ENCODE measurements at regions not wholly inside any gene's neighbourhood (a gene's known extent, or its start where the extent isn't known, plus 50 kb on each side); places are given as distances from the start of the nearest gene placed in this dataset.

- TF ChIP-seq ATF3 (IDR thresholded peaks at IDR 0.05) (no peak), CTCF (IDR thresholded peaks at IDR 0.05; ENCODE audit: low read depth, low read length, missing input control) (no peak), GABPA (IDR thresholded peaks at IDR 0.05 in 1 of 2, conservative IDR thresholded peaks at IDR 0.05 in 1 of 2) (no peak), REST (IDR thresholded peaks at IDR 0.05) (no peak), TAF1 (conservative IDR thresholded peaks at IDR 0.05) (no peak), JUND (IDR thresholded peaks at IDR 0.05) (no peak), SP1 (IDR thresholded peaks at IDR 0.05) (no peak), MAX (IDR thresholded peaks at IDR 0.05) (no peak), NR2F2 (IDR thresholded peaks at IDR 0.05) (no peak), HNF4A (conservative IDR thresholded peaks at IDR 0.05) (no peak), YY1 (IDR thresholded peaks at IDR 0.05) (no peak), RAD21 (IDR thresholded peaks at IDR 0.05) (no peak)
- TF ChIP-seq, protein P1, sequence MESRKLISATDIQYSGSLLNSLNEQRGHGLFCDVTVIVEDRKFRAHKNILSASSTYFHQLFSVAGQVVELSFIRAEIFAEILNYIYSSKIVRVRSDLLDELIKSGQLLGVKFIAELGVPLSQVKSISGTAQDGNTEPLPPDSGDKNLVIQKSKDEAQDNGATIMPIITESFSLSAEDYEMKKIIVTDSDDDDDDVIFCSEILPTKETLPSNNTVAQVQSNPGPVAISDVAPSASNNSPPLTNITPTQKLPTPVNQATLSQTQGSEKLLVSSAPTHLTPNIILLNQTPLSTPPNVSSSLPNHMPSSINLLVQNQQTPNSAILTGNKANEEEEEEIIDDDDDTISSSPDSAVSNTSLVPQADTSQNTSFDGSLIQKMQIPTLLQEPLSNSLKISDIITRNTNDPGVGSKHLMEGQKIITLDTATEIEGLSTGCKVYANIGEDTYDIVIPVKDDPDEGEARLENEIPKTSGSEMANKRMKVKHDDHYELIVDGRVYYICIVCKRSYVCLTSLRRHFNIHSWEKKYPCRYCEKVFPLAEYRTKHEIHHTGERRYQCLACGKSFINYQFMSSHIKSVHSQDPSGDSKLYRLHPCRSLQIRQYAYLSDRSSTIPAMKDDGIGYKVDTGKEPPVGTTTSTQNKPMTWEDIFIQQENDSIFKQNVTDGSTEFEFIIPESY (IDR thresholded peaks at IDR 0.05): no peak
These were observed 110.2 kb downstream of the COPRS start for GRCh38 chr17:31748881-31749280.

All from liver (tissue), 3 donors.